Colonic mucosa (tissue), 4 donors: ENCODE measurements at regions not wholly inside any gene's neighbourhood (a gene's known extent, or its start where the extent isn't known, plus 50 kb on each side); places are given as distances from the start of the nearest gene placed in this dataset.

Source experiments
- DNase-seq: peaks from one replicate; pipeline ENCODE4 v3.0.0-alpha.2; 2020
- H3K27ac ChIP-seq: fragments of 200-600 bp; one replicate; pipeline ENCODE4 v1.8.0; 2021
- H3K27me3 ChIP-seq: fragments of 200-600 bp; one replicate; pipeline ENCODE4 v1.8.0; 2021
- H3K36me3 ChIP-seq: fragments of 200-600 bp; one replicate; pipeline ENCODE4 v1.8.0; 2021
- H3K4me1 ChIP-seq: fragments of 200-600 bp; one replicate; pipeline ENCODE4 v1.8.0; 2021; ENCODE audit warnings: mild to moderate bottlenecking
- H3K4me3 ChIP-seq: fragments of 200-600 bp; one replicate; pipeline ENCODE4 v1.8.0; 2021
- H3K9ac ChIP-seq, 2 donors: one replicate each; pipeline ENCODE4 v1.7.0; 2013; ENCODE audit warnings: control low read depth in 2 of 2, low read depth in 2 of 2, low read length in 2 of 2
- H3K9me3 ChIP-seq: fragments of 200-600 bp; one replicate; pipeline ENCODE4 v1.8.0; 2021
- intact Hi-C: fragments of 100-400 bp; cut with DNase I; formaldehyde crosslinking; loops from one replicate; pipeline ENCODE4 v1.14.1; 2022
- TF ChIP-seq, protein P1 (sequence below): fragments of 200-600 bp; IDR thresholded peaks from one replicate; pipeline ENCODE4 v1.8.0; 2022; ENCODE audit warnings: antibody characterized with exemption, mild to moderate bottlenecking
- donor health status: healthy.
- donor health status: DM: no; HTN: no; CAD: no.
- donor health status: DM: no; HTN: no; CAD: no.

DNA sequence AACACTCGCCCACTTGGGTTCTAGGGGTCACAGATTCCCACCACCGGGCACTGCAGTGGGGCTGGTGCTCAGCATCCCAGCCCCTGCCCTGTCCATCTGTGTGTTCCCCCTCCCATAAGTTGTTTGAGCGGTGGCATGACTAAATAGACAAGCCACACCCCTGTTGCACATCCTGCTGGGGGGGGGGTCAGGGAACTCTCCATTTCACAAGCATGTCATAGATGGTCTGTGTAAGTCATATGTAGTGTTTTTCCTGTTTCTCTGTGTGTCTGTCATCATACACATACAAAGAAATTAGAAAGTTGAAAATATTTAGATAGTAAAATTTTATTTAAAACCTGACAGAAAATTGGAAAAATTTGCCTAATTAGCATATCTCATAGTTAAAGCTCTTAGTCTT, 270.2 kb downstream of the IPO8 start:
- H3K36me3 ChIP-seq: no peaks in the 10 kb centered on the region
- H3K27me3 ChIP-seq: no peaks in the 10 kb centered on the region
- no peaks in the 10 kb centered on the region for H3K4me1 ChIP-seq
- H3K9ac ChIP-seq: no peak overlapping the region
- no peak for DNase-seq
- no peak overlapping the region for H3K4me3 ChIP-seq
- no peaks in the 10 kb centered on the region for H3K9me3 ChIP-seq
- TF ChIP-seq, protein P1, sequence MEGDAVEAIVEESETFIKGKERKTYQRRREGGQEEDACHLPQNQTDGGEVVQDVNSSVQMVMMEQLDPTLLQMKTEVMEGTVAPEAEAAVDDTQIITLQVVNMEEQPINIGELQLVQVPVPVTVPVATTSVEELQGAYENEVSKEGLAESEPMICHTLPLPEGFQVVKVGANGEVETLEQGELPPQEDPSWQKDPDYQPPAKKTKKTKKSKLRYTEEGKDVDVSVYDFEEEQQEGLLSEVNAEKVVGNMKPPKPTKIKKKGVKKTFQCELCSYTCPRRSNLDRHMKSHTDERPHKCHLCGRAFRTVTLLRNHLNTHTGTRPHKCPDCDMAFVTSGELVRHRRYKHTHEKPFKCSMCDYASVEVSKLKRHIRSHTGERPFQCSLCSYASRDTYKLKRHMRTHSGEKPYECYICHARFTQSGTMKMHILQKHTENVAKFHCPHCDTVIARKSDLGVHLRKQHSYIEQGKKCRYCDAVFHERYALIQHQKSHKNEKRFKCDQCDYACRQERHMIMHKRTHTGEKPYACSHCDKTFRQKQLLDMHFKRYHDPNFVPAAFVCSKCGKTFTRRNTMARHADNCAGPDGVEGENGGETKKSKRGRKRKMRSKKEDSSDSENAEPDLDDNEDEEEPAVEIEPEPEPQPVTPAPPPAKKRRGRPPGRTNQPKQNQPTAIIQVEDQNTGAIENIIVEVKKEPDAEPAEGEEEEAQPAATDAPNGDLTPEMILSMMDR: no peak
- intact Hi-C loops: no loop called here
- no peak overlapping the region for H3K27ac ChIP-seq

- Histone ChIP-seq H3K27me3 (no peaks in the 10 kb centered on the region), H3K4me1 (no peaks in the 10 kb centered on the region), H3K4me3 (no peak overlapping the region), H3K27ac (no peak overlapping the region), H3K9me3 (no peaks in the 10 kb centered on the region), H3K36me3 (no peaks in the 10 kb centered on the region), H3K9ac (no peak overlapping the region)
- DNase-seq: no peak
- intact Hi-C loops: no loop called here
- TF ChIP-seq, protein P1: no peak
These were observed 272.3 kb downstream of the IPO8 start for GRCh38 chr12:30423330-30423729.

DNA sequence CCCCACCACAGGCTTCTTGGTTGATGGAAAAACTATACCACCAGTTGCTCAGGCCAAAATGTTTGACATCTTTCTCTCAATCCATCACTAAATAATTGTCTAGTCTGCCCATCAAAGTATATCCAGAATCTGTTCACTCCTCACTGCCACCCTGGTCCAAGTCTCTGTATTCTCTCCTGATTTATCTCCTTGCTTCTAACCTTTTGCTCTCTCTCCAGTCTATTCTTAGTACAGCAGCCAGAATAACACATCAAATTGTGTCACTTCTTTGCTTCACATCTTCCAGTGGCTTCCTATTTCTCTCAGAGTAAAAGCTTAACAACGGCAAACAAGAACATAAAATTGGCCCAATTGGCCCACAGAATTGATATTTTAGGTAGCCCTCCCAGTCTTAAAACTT, 272.8 kb downstream of the IPO8 start:
- intact Hi-C loops: no loop called here
- no peak overlapping the region for H3K27ac ChIP-seq
- TF ChIP-seq, protein P1: no peak
- H3K36me3 ChIP-seq: no peaks in the 10 kb centered on the region
- DNase-seq: no peak
- H3K9me3 ChIP-seq: no peaks in the 10 kb centered on the region
- no peaks in the 10 kb centered on the region for H3K4me1 ChIP-seq
- no peaks in the 10 kb centered on the region for H3K27me3 ChIP-seq
- H3K9ac ChIP-seq: no peak overlapping the region
- no peak overlapping the region for H3K4me3 ChIP-seq

- no peak overlapping the region for H3K4me3 ChIP-seq
- TF ChIP-seq, protein P1: no peak
- no peak overlapping the region for H3K9ac ChIP-seq
- no peak overlapping the region for H3K27ac ChIP-seq
- no peaks in the 10 kb centered on the region for H3K9me3 ChIP-seq
- H3K36me3 ChIP-seq: no peaks in the 10 kb centered on the region
- H3K27me3 ChIP-seq: no peaks in the 10 kb centered on the region
- H3K4me1 ChIP-seq: no peaks in the 10 kb centered on the region
- DNase-seq: no peak
- intact Hi-C loops: no loop called here
These were observed 275.1 kb downstream of the IPO8 start for GRCh38 chr12:30420561-30420960.

- DNase-seq: no peak
- intact Hi-C loops: no loop called here
- H3K27ac ChIP-seq: no peak overlapping the region
These were observed 277.9 kb downstream of the IPO8 start for GRCh38 chr12:30417697-30418231.

More at GRCh38 chr12:30417697-30418231, 277.9 kb downstream of the IPO8 start:
- Histone ChIP-seq H3K27me3 (no peaks in the 10 kb centered on the region), H3K9me3 (no peaks in the 10 kb centered on the region), H3K4me1 (no peaks in the 10 kb centered on the region), H3K4me3 (no peak overlapping the region), H3K36me3 (no peaks in the 10 kb centered on the region), H3K9ac (no peak overlapping the region)
- TF ChIP-seq, protein P1: no peak
